UCSD-AML1 (cell line): ENCODE measurements at regions not wholly inside any gene's neighbourhood (a gene's known extent, or its start where the extent isn't known, plus 50 kb on each side); places are given as distances from the start of the nearest gene placed in this dataset.
A peak's percentile ranks its signal among the peaks of the same experiment; 100 is the strongest.
"Not testable (repeated sequence)": the region's sequence is repeated elsewhere in the genome, so short reads cannot be mapped to it uniquely, and the experiment has no call there.

ENCODE experiments used
- DNase-seq: peaks from one replicate; lab custom pipeline; 2025; ENCODE audit not compliant: unreplicated experiment; lab: John Stamatoyannopoulos, UW

DNA sequence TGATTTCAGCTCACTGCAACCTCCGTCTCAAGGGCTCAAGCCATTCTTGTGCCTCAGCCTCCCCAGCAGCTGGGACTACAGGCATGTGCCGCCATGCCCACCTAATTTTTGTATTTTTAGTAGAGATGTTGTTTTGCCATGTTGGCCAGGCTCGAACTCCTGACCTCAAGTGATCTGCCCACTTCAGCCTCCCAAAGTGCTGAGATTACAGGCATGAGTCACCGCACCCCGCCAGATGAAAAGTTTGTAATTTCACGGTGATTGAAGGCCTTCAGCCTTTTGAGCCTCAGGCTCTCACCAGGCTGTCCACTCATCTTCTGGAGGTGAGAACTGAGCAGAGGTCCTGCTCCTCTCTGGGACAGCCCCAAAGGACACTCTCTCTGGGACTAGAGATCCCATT is 103.2 kb downstream of the HIF1AN start:
- not testable (repeated sequence) for DNase-seq

- DNase-seq: no peak
Measured at GRCh38 chr10:100642295-100642994, 102.9 kb upstream of the PAX2 start.

DNA sequence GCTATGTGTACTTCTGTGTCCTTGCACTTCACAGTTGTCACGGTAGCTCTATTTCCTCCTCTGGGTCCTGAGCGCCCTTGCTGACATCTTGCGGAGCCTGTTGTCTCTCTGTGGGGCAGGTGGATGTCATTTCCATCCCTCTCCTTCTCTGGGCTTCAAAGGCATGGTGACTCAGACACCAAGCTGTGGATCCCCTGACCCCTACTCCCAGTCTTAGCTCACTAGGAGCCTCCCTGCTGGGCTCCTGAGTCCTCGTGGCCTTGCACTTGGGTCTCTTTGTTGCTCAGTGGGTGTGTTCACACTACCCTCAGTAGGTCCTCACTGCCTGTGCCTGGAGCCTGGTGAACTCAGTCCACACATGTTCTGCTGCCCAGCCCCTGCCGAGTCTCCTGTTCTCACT is 100.3 kb upstream of the PAX2 start:
- DNase-seq: no peak

GRCh38 chr10:100645613-100646392 is 99.6 kb upstream of the PAX2 start:
- DNase-seq: no peak

GRCh38 chr10:100647928-100648327 is 97.5 kb upstream of the PAX2 start:
- no peak for DNase-seq

GRCh38 chr10:100650693-100651092 is 94.7 kb upstream of the PAX2 start:
- no peak for DNase-seq

DNA sequence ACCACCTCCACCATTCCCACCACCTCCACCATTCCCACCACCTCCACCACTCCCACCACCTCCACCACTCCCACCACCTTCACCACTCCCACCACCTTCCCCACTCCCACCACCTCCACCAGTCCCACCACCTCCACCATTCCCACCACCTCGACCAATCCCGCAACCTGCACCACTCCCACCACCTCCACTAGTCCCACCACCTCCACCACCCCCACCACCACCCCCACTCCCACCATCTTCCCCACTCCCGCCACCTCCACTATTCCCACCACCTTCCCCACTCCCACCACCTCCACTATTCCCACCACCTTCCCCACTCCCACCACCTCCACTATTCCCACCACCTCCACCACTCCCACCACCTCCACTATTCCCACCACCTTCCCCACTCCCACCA is 94.3 kb upstream of the PAX2 start:
- DNase-seq: not testable (repeated sequence)

GRCh38 chr10:100651916-100652315 is 93.5 kb upstream of the PAX2 start:
- DNase-seq: no peak

DNA sequence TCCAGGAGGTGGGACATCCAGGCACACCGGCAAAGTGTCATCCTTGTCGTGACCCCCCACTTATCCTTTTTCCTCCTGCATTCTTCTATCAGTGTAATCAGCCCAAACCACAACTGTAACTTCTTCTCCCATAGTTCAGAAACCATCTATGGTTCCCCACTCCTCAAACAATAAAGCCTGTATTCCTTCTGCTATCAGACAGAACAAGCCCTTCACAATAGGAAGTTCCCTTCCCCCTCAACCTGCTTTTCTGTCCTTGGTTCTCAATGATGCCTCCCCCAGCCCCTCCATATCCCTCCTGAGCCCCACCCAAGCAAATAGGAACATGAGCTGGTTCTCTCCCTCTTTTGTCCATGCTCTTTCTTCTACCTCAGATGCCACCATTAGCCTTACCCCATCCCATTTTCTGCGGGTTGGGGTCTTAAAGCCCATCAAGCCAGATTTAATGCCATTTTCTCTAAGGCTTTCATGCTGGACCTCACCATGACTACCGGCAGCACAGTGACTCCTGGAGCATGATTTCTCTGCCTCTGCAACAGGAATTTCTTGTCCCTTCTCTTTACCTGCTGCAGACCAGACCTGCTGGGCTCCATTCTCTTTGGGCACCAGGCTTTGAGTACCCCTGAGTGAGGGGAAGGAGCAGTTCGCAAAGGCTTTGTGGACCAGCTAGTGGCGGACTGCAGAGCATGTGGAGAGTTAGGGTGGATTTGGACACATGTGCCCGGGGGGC is 92.8 kb upstream of the PAX2 start:
- DNase-seq: no peak

DNA sequence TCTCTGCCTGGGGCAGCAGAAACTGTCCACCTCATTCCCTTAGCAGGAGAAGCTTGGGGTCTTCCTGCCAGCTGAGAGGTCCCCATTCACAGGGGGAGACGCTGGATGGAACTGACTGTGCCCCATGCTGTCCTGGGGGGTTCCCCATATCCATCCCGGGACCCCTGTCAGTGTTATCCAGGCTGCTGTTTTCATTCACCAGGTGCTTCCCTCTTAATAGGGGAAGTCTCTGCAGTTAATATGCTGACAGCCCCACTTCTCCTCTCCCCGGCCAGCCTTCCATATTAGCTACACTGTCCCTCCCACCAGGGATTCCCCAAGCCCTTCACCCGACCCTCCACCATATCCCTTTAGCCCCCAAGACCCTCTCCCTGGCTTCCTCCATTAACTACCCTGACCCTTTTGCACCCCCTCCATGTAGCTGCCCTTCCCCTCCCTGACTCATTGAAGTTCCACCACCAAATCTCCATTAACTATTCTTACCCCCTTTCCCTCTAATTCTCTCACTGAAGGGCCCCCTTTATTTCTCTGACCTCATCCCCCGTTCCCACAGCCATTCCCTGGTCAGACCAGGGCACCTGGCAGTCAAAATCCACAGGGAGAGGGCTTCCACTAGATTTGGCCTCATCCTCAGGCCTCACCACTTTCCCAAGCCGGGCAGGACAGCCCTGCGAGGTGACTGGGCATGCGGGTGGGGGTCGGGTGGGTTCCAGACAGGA is 92.0 kb upstream of the PAX2 start:
- no peak for DNase-seq

DNA sequence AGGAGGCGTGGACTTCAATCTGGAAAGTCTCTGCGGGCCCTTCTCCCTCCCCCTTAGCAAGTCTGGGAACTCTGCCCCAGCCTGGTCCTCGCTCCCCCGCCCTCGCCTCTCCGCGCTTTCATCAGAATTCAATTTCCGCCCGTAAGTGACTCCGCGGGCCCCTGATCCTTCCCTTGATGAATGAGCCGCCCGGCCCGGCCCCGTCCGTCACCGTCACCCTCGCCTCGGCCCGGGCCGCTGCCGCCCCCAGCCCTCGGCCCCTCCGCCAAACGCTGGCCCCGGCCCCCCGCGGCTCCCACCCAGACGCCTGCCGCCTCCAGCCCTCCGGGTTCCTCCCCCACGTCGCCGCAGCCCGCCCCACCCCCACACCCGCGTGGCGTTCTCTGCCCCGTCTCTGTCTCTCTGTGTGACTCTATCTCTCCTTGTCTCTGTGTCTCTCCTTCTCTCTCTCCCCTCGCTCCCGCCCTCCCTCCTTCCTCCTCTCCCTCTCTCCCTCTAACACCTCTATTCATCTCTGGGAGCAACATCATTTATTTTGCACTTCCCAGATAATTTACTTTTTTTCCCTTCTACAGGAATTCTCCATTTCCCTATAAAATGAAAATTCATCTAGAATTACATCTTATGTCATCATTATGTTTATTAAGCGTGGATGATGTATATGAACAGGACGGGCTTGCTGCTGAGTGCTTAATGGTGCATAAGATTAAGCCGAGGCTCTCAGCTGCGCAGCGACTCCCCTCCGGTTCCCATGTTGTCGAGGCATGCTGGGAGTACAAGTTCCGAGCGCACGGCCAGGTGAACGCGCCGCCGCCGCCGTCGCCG is 91.2 kb upstream of the PAX2 start:
- DNase-seq: peak; percentile 48

DNA sequence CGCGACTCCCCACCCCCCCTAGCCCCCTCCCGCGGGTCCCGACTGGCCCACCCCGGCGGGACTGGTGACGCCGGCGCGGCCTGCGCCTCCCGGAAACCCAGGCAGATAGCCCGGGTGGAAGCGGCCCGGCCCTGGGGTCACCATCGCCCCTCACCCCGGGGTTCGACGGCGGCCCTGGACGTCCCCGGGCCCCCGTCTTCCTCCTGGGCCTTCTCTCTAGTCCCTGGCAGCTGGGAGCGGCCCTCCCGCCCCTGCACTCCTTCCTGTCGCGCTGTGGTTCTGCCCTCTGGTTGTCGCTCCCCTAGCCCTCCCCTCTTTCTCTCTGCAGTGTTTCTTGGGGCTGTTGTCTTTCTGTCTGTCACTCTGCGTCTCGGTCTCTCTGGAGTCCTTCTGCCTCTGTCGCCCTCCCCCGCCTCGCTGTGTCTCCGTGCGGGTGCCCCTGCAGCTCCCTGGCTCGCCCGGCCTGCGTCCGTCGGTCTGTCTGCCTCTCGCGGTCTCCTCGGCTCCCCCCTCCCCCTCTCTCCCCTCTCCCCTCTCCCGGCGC is 90.5 kb upstream of the PAX2 start:
- peak; percentile 22 for DNase-seq

GRCh38 chr10:100655326-100655759 is 90.0 kb upstream of the PAX2 start:
- DNase-seq: no peak

- DNase-seq: no peak
Measured at GRCh38 chr10:100655760-100656421, 89.5 kb upstream of the PAX2 start.

DNA sequence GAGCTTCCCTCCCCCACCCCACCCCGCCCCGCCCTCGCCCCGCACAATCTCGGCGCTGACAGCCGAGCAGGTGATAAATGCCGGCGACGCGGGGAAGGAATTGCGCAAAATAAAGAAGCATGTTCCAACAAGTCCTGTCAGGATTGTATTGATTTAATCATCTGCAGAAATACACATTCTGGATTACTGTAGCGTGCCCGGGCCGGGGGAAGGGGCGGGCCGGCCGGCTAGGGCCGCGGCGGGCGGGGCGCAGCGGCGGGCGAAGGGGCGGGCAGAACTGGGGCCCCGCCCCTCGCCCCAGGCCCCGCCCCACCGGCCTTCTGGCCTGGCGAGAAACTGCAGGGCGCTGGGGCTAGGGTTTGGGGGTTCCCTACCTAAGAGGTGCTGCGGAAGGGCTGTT is 88.9 kb upstream of the PAX2 start:
- DNase-seq: no peak

GRCh38 chr10:100658269-100658668 is 87.1 kb upstream of the PAX2 start:
- DNase-seq: no peak

GRCh38 chr10:100659361-100660098 is 85.9 kb upstream of the PAX2 start:
- DNase-seq: no peak

- no peak for DNase-seq
Measured at GRCh38 chr10:100660365-100660764, 85.0 kb upstream of the PAX2 start.

- no peak for DNase-seq
Measured at GRCh38 chr10:100660945-100661344, 84.4 kb upstream of the PAX2 start.
